Right lobe of liver (tissue), 4 donors: ENCODE measurements at regions not wholly inside any gene's neighbourhood (a gene's known extent, or its start where the extent isn't known, plus 50 kb on each side); places are given as distances from the start of the nearest gene placed in this dataset.

Experiments used
- CTCF ChIP-seq, 4 donors: fragments of 200-600 bp in 3 of 4; fragments of 450-650 bp in 1 of 4; IDR thresholded peaks; one replicate each; pipeline versions ENCODE4 v1.5.1 to v1.8.0; 2016 to 2022; ENCODE audit warnings: antibody characterized with exemption in 4 of 4, mild to moderate bottlenecking in 2 of 4
- POLR2A ChIP-seq: fragments of 450-650 bp; IDR thresholded peaks from one replicate; pipeline ENCODE4 v1.6.1; 2017; ENCODE audit warnings: antibody characterized with exemption, mild to moderate bottlenecking
- donor health status: DM: no; HTN: no; CAD: no.
- donor health status: DM: no; HTN: no; CAD: no.
- donor health status: DM: no; HTN: yes; CAD: no.

GRCh38 chr2:138901530-138901929 lies 121.3 kb upstream of the NXPH2 start:
- TF ChIP-seq CTCF (IDR thresholded peaks at IDR 0.05) (no peak), POLR2A (no peak)
